Activated naive CD4-positive, alpha-beta T cell (primary cell): ENCODE measurements at regions not wholly inside any gene's neighbourhood (a gene's known extent, or its start where the extent isn't known, plus 50 kb on each side); places are given as distances from the start of the nearest gene placed in this dataset.

Experiments used
- DNase-seq, 4 experiments: peaks; one replicate each; lab custom pipeline; 2025; lab: John Stamatoyannopoulos, UW

DNA sequence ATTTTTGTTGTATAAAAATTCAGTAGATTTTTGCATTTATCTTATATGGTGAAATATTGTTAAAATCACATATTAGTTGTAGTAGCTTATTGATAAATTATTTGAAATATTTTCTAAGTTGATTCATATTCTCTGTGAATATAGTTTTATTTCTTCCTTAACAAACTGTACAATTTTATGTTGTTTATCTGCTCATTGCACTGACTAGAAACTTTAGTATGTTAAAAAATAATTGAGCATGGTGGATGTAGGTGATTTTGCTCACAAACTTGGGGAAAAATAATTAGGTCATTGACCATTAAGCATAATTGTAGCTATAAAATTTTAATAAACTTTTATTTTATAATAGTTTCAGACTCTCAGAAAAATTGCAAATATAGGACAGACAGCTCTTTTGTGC lies 1445.3 kb upstream of the MIR17HG start:
- no peak for DNase-seq

DNA sequence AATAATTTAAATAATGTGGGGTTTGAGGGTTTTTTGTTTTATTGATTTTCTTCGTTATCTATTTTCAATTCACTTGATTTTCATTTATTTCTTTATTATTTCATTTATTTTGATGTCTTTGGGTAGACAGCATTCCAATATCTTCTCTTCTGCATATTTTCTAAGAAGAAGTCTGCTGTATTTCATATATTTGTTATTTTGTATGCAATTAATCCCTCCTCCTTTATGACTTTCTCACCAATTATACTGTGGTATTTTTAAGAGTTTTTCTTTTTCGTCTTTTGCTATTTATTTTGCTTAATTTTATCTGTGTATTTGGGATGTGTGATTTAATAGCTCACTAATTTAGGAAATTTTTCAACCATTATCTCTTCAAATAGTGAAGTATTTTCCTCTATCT lies 1444.4 kb upstream of the MIR17HG start:
- no peak for DNase-seq

GRCh38 chr13:89910166-89910565 lies 1437.3 kb upstream of the MIR17HG start:
- DNase-seq, result no peak

- no peak for DNase-seq
Measured at GRCh38 chr13:89916551-89916950, 1430.9 kb upstream of the MIR17HG start.

GRCh38 chr13:89920461-89920860 lies 1427.0 kb upstream of the MIR17HG start:
- no peak for DNase-seq

- no peak for DNase-seq
Measured at GRCh38 chr13:89923052-89923451, 1424.4 kb upstream of the MIR17HG start.

DNA sequence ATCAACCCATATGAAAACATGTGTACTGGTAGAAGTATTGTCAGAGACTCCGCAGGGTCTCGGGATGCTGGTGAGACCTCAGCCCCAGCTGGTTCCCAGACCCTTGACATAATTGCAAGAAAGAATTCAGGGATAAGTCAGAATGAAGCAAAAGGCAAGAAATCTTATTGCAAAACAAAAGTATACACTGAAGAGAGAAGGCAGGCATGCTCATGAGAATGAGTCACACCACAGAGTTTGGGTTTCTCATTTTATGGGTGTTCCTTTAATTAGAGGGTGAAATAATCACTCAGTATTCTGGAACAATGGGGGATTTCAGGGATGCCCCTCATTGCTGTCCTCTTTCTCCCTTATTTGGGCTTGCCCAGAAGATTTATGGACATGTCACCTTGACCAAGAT lies 1423.8 kb upstream of the MIR17HG start:
- no peak for DNase-seq

DNA sequence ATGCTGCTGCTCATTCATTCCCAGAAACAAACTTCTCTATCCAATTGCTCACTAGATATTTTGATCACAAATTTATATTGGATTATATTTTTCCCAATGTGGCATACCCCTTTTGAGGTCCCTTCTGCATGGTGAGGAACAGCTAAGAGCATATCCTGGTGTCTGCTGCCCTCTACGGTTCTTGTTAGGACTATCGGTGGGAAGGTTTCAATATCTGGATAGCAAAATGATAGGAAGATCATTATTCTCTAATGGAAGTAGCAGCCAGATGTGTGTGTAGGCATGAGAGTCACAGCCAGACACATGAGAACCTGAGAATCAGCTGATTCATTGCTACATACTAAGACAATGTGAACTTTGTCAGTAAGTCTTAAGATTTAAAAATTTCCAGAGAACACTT lies 1422.4 kb upstream of the MIR17HG start:
- no peak for DNase-seq

DNA sequence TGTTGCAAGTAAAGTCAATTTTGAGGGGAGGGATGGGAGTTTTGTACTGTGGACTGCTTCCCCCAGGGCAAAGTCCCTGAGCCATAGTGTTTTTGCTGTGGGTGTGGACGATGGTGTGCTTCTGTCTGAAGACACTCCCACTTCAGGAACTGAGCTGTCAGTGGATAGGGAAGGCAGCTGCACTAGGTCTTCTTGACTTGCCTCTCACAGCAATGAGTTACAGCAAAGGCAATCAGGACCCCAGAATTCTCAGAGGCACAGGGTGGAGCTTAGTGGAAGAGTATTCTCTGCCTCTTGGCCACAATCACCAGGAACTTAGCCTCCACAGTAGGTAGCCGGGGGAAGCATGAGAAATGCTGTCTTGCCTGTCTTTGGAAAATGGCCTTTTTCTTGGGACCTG lies 1416.6 kb upstream of the MIR17HG start:
- no peak for DNase-seq

DNA sequence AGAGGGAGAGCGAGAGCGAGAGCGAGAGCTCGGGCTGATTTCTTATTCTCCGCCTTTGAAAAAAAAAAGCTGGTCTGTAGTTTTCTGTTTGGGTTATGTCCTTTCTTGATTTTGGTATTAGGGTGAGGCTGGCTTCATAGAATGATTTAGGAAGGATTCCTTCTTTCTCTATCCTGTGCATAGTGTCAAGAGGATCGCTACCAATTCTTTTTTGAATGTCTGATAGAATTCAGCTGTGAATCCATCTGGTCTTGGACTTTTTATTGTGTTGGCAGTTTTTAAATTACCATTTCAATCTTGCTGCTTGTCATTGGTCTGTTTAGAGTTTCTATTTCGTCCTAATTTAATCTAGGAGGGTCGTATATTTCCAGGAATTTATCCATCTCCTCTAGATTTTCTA lies 1414.6 kb upstream of the MIR17HG start:
- no peak for DNase-seq

DNA sequence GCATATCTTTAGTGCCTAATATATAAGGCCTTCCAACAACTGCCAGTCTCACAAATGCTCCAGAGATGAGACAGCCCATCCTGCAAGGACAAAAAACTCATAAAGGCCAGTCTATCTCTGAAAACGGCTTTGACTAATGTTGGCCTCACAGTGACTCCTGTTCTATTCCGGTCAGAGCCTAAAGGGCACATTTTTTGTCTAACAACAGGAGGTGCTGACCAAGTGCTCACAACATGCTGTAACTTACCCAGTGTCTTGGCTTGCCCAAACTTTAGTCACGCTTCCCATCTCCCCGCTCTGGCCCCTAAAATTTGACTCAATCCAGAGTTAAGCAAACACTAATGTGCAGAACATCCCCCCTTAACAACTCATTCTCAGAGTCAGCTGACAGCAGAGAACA lies 1411.2 kb upstream of the MIR17HG start:
- DNase-seq, result no peak

GRCh38 chr13:89937420-89937819 lies 1410.1 kb upstream of the MIR17HG start:
- DNase-seq, result no peak

GRCh38 chr13:89940383-89940782 lies 1407.1 kb upstream of the MIR17HG start:
- DNase-seq, result no peak

GRCh38 chr13:89943139-89943538 lies 1404.3 kb upstream of the MIR17HG start:
- DNase-seq, result no peak

GRCh38 chr13:89950225-89950624 lies 1397.3 kb upstream of the MIR17HG start:
- DNase-seq, result no peak

DNA sequence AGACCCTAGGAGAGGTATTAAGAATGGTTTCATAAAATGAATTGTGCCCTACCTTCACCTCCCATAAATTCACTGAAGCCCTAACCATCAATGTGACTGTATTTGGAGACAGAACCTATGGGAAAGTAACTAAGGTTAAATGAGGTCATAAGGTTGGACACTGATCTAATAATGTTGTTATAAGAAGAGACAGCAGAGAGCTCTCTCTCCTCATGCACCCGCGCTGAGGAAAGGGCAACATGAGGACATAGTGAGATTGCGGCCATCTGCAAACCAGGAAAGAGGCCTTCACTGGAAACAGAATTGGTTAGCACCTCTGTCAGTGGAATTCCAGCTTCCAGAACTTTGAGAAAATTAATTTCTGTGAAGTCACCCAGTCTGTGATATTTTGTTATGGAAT lies 1396.1 kb upstream of the MIR17HG start:
- no peak for DNase-seq

DNA sequence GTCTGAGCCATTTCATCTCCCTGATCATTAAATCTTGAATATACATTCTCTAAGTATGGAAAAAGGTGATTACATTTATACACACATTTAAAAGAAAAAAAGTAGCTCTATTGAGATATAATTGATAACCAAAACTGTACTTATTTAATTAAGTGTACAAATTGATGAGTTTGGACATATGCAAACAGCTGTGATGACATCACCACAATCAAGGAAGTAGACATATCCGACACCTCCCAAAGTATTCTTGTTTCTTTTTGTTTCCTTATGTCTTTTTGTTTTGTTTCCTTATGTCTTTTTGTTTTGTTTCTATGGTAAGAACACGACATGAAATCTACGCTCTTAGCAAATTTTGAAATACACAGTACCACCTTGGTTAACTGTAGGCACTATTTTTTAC lies 1393.9 kb upstream of the MIR17HG start:
- DNase-seq, result no peak

DNA sequence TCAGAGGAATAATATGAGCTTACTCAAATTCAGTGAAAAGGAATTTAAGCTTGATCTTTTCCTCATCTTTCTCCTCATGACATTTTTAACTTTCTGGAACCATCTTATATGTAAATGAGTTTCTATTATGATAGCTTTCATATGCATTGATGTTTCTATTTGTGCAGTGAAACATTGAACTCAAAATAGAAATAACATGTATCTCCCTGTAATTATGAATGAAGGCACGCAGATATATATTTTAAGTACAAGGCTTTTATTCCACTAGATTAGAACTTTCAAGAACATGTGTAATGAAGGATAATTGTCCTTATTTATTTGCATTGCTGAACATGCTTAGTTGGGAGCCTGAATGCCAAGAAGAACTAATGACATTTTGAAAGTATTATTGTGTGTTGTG lies 1391.7 kb upstream of the MIR17HG start:
- DNase-seq, result no peak

DNA sequence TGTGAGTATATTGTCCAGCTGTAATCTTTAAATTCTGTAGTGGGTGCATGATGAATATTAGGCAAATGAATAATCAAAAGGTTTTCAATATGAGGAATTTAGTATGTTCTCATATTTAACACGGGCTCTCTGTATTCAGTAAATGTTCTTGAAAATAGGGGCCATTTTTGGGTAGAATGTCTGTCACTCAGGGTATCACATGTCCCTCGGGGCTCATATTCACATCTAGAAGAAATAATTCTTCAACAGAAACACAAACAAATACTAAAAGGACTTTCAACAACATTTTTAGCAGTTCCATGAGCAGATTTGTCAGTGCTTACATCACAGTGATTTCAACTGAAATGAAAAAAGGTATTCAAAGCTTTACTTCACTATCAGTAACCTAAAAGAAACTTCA lies 1388.4 kb upstream of the MIR17HG start:
- DNase-seq, result no peak

DNA sequence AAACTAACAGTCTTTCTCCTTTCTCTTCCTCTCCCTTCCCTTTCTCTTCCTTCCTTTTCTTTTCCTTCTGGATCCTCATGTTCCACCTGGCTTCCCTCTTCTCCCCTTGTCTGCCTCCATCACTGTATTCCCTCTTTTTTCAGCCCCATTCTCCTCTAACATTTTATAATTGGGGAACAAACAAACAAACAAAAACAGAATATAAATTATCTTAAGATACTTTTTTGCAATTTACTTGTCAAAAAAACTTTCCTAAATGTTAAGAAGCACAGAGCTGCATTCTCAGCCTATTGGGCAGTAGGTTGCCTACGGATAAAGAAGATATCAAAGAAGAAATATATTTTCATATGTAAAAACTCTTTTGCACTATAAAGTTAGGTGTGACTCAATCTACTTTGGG lies 1382.2 kb upstream of the MIR17HG start:
- DNase-seq, result no peak

- no peak for DNase-seq
Measured at GRCh38 chr13:89966524-89966923, 1381.0 kb upstream of the MIR17HG start.

GRCh38 chr13:89967701-89968100 lies 1379.8 kb upstream of the MIR17HG start:
- no peak for DNase-seq

DNA sequence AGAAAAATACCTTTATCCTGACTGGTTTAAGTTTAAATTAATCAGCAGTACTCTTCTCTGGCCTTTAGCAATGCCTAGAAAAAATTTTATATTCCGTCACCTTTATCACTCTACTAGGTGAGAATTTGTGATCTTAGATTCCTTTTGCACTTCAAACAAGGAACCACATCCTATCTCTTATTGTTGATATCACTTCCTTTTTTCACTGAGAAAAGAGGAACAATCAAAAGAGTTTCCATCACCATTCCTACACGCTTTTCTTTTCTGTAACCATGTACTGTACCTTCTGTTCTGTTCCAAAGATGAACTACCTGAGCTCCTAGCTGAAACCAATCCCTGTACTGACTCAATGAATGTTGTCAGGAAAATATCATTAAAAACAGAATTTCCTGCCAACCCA lies 1379.0 kb upstream of the MIR17HG start:
- no peak for DNase-seq

DNA sequence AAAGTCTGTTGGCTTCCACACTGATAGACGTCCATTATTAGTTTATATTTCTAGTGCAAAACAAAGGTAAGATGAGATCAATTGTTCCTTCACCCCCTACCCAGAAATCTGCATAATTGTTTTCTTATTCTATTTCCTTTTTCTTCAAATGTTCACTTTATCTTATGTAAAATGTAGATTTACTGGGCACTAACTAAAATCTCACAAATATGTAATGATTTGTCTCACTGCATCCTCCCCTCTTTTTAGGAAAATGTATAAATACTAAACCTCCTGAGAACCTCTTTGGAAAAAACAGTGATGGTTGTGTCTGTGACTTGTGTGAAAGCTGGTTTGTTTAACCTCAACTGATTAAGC lies 1377.2 kb upstream of the MIR17HG start:
- DNase-seq, result no peak

- no peak for DNase-seq
Measured at GRCh38 chr13:89977203-89977602, 1370.3 kb upstream of the MIR17HG start.
